Prostate gland (tissue), 2 donors: ENCODE measurements at regions not wholly inside any gene's neighbourhood (a gene's known extent, or its start where the extent isn't known, plus 50 kb on each side); places are given as distances from the start of the nearest gene placed in this dataset.

Experiments used
- DNase-seq: peaks from one replicate; pipeline ENCODE4 v3.0.0-alpha.2; 2019; ENCODE audit warnings: low spot score
- H3K27ac ChIP-seq, 2 donors: fragments of 200-600 bp; sonication (generic); 2 replicates each; pipeline ENCODE4 v1.5.1; 2017 to 2019
- H3K27me3 ChIP-seq: fragments of 200-600 bp; sonication (generic); replicated peaks from 2 replicates; pipeline ENCODE4 v1.5.1; 2019; ENCODE audit not compliant: insufficient read depth
- H3K36me3 ChIP-seq, 2 donors: fragments of 200-600 bp; sonication (generic); 1 replicate in 1 of 2; 2 replicates in 1 of 2; pipeline versions ENCODE4 v1.5.1 to v1.8.1; 2017 to 2019
- H3K4me1 ChIP-seq: fragments of 200-600 bp; sonication (generic); replicated peaks from 2 replicates; pipeline ENCODE4 v1.5.1; 2019
- H3K4me3 ChIP-seq, 2 donors: fragments of 200-600 bp; sonication (generic); 2 replicates each; pipeline ENCODE4 v1.5.1; 2017 to 2019
- H3K9me3 ChIP-seq: fragments of 200-600 bp; sonication (generic); 2 replicates; pipeline ENCODE4 v1.5.1; 2017
- POLR2A ChIP-seq: fragments of 450-650 bp; IDR thresholded peaks from one replicate; pipeline ENCODE4 v1.6.1; 2016; ENCODE audit warnings: antibody characterized with exemption, mild to moderate bottlenecking
- POLR2AphosphoS5 ChIP-seq: sonication (generic); formaldehyde crosslinking; IDR thresholded peaks from one replicate; pipeline ENCODE4 v1.6.1; 2017; ENCODE audit warnings: antibody characterized with exemption
- WGBS: methylation state at CpG from one replicate; pipeline ENCODE4 v1.1.5; 2018; 5-methylcytosine and 5-hydroxymethylcytosine counted together
- intact Hi-C: fragments of 100-400 bp; cut with DNase I; formaldehyde crosslinking; loops from one replicate; pipeline ENCODE4 v1.14.2; 2022
- TF ChIP-seq, protein P1 (sequence below), 4 experiments: fragments of 200-600 bp in 2 of 4; fragments of 450-650 bp in 2 of 4; sonication (generic) in 2 of 4; IDR thresholded peaks; 1 replicate in 3 of 4; 2 replicates in 1 of 4; pipeline ENCODE4 v1.5.1; 2016 to 2019; ENCODE audit warnings: antibody characterized with exemption in 4 of 4, mild to moderate bottlenecking in 2 of 4, moderate library complexity in 2 of 4

DNA sequence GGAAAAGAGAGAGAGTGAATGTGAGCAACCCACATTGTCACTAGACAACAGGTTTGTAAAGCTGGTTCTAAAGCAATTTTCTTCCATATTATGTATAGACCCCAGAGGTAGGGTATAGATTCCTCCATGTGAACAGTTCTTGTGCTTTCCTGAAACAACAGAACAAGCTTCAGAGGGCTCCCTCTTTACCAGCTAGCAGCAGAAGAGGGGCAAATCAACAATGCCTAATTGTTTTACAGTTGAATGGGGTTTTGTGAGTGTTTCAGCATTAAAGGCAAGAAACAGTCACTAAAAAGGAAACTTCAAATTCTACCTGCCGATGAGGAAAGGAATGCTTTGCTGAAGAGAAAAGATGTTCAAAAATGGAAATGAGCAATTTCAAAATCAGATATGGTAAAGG, 341.2 kb upstream of the KITLG start:
- no peak for DNase-seq
- Histone ChIP-seq H3K36me3 (no peaks in the 10 kb centered on the region), H3K4me3 (no peak overlapping the region), H3K4me1 (no peaks in the 10 kb centered on the region), H3K27ac (no peak overlapping the region), H3K9me3 (no peaks in the 10 kb centered on the region), H3K27me3 (no peaks in the 10 kb centered on the region)
- 54% methylated on average over 1 of the region's 1 CpG for WGBS
- intact Hi-C loops: no loop called here
- TF ChIP-seq POLR2A: no peak
- TF ChIP-seq POLR2AphosphoS5: no peak
- TF ChIP-seq, protein P1, sequence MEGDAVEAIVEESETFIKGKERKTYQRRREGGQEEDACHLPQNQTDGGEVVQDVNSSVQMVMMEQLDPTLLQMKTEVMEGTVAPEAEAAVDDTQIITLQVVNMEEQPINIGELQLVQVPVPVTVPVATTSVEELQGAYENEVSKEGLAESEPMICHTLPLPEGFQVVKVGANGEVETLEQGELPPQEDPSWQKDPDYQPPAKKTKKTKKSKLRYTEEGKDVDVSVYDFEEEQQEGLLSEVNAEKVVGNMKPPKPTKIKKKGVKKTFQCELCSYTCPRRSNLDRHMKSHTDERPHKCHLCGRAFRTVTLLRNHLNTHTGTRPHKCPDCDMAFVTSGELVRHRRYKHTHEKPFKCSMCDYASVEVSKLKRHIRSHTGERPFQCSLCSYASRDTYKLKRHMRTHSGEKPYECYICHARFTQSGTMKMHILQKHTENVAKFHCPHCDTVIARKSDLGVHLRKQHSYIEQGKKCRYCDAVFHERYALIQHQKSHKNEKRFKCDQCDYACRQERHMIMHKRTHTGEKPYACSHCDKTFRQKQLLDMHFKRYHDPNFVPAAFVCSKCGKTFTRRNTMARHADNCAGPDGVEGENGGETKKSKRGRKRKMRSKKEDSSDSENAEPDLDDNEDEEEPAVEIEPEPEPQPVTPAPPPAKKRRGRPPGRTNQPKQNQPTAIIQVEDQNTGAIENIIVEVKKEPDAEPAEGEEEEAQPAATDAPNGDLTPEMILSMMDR (IDR thresholded peaks at IDR 0.05): no peak

DNA sequence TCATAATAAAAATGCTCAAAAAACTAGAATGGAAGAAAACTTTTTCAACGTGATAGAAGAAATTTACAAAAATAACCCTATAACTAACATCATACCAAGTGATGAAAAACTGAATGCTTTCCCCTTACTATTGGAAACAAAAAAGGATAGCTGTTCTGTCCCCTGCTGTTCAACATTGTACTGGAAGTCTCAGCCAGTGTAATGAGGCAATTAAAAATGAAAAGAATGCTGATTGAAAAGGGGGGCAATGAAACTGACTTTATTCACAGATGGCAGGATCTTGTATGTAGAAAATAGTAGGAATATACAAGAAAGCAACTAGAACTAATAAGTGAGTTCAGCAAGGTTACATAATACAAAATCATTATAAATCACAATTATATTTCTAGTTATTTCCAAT, 337.9 kb upstream of the KITLG start:
- Histone ChIP-seq H3K27me3 (no peaks in the 10 kb centered on the region), H3K4me3 (no peak overlapping the region), H3K4me1 (no peaks in the 10 kb centered on the region), H3K9me3 (no peaks in the 10 kb centered on the region), H3K27ac (no peak overlapping the region), H3K36me3 (no peaks in the 10 kb centered on the region)
- TF ChIP-seq, protein P1 (IDR thresholded peaks at IDR 0.05): no peak
- TF ChIP-seq POLR2A: no peak
- no peak for TF ChIP-seq POLR2AphosphoS5
- 84% methylated on average over 1 of the region's 1 CpG for WGBS
- intact Hi-C loops: no loop called here
- no peak for DNase-seq

DNA sequence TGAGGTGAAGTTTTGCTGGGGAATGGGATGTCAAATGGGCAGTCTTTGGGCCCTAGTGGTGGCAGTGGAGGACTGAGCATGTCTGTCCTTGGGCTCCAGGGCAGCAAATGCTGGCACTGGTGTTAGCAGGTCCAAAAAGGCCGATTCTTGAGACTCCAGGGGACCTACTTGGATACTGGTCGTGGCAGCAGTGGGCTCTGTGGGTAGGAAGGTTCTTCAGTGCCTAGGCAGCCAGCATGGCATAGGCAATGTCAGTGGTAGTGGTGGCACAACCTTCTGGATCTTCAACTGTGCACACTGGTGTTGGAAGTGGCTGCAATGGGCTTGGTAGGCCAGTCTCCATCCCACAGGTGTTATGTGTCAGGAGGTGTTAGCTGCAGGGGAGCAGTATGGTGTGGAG, 334.7 kb upstream of the KITLG start:
- no peak for DNase-seq
- H3K36me3 ChIP-seq: no peaks in the 10 kb centered on the region
- TF ChIP-seq, protein P1 (IDR thresholded peaks at IDR 0.05): no peak
- TF ChIP-seq POLR2AphosphoS5: no peak
- TF ChIP-seq POLR2A: no peak
- 69% methylated on average over 2 of the region's 2 CpGs for WGBS
- H3K4me1 ChIP-seq: no peaks in the 10 kb centered on the region
- intact Hi-C loops: no loop called here
- no peak overlapping the region for H3K27ac ChIP-seq
- H3K9me3 ChIP-seq: no peaks in the 10 kb centered on the region
- H3K4me3 ChIP-seq: no peak overlapping the region
- H3K27me3 ChIP-seq: no peaks in the 10 kb centered on the region

GRCh38 chr12:88909510-88909909, 329.2 kb upstream of the KITLG start:
- Histone ChIP-seq H3K4me1 (no peaks in the 10 kb centered on the region), H3K4me3 (no peak overlapping the region), H3K9me3 (no peaks in the 10 kb centered on the region), H3K27ac (no peak overlapping the region), H3K36me3 (no peaks in the 10 kb centered on the region), H3K27me3 (no peaks in the 10 kb centered on the region)
- intact Hi-C loops: no loop called here
- WGBS: 74% methylated on average over 2 of the region's 2 CpGs
- DNase-seq: no peak
- no peak for TF ChIP-seq POLR2AphosphoS5
- TF ChIP-seq POLR2A: no peak
- TF ChIP-seq, protein P1 (IDR thresholded peaks at IDR 0.05): no peak

GRCh38 chr12:88908345-88908744, 328.1 kb upstream of the KITLG start:
- Histone ChIP-seq H3K4me3 (no peak overlapping the region), H3K27ac (no peak overlapping the region), H3K27me3 (no peaks in the 10 kb centered on the region), H3K36me3 (no peaks in the 10 kb centered on the region), H3K4me1 (no peaks in the 10 kb centered on the region), H3K9me3 (no peaks in the 10 kb centered on the region)
- no peak for DNase-seq
- intact Hi-C loops: no loop called here
- no peak for TF ChIP-seq POLR2AphosphoS5
- no peak for TF ChIP-seq POLR2A
- TF ChIP-seq, protein P1 (IDR thresholded peaks at IDR 0.05): no peak
- 63% methylated on average over 2 of the region's 2 CpGs for WGBS
